Esophagus muscularis mucosa (tissue), 4 donors: ENCODE measurements at regions not wholly inside any gene's neighbourhood (a gene's known extent, or its start where the extent isn't known, plus 50 kb on each side); places are given as distances from the start of the nearest gene placed in this dataset.

Source experiments
- DNase-seq: peaks from one replicate; pipeline ENCODE4 v3.0.0-alpha.2; 2017; ENCODE audit errors: extremely low spot score
- H3K27ac ChIP-seq, 4 donors: fragments of 200-600 bp; sonication (generic); replicated peaks in 1 of 4; 1 replicate in 3 of 4; 2 replicates in 1 of 4; pipeline ENCODE4 v1.5.1; 2016 to 2019; ENCODE audit warnings: mild to moderate bottlenecking in 1 of 4
- H3K27me3 ChIP-seq, 4 donors: fragments of 200-600 bp; sonication (generic); one replicate each; pipeline versions ENCODE4 v1.5.1 to v1.6.0; 2016 to 2019
- H3K36me3 ChIP-seq, 4 donors: fragments of 200-600 bp; sonication (generic); one replicate each; pipeline ENCODE4 v1.5.1; 2016 to 2019
- H3K4me1 ChIP-seq, 4 donors: fragments of 200-600 bp; sonication (generic); one replicate each; pipeline ENCODE4 v1.5.1; 2016 to 2019
- H3K4me3 ChIP-seq, 4 donors: fragments of 200-600 bp; sonication (generic); 1 replicate in 2 of 4; 2 replicates in 2 of 4; pipeline ENCODE4 v1.5.1; 2016 to 2019; ENCODE audit warnings: mild to moderate bottlenecking in 4 of 4, moderate library complexity in 1 of 4
- H3K9me3 ChIP-seq, 4 donors: fragments of 200-600 bp; sonication (generic); 1 replicate in 3 of 4; 2 replicates in 1 of 4; pipeline ENCODE4 v1.5.1; 2016 to 2019
- CTCF ChIP-seq, 3 experiments: fragments of 200-600 bp in 2 of 3; fragments of 450-650 bp in 1 of 3; sonication (generic) in 2 of 3; IDR thresholded peaks; one replicate each; pipeline ENCODE4 v1.5.1; 2017 to 2019; ENCODE audit warnings: antibody characterized with exemption in 3 of 3, mild to moderate bottlenecking in 2 of 3, moderate library complexity in 1 of 3
- EP300 ChIP-seq: sonication (generic); formaldehyde crosslinking; IDR thresholded peaks from one replicate; pipeline ENCODE4 v1.6.1; 2017; ENCODE audit warnings: antibody characterized with exemption
- POLR2A ChIP-seq: fragments of 450-650 bp; IDR thresholded peaks from one replicate; pipeline ENCODE4 v1.6.1; 2017; ENCODE audit warnings: antibody characterized with exemption, moderate library complexity, mild to moderate bottlenecking, low read depth
- POLR2AphosphoS5 ChIP-seq, 2 donors: sonication (generic); formaldehyde crosslinking; IDR thresholded peaks; one replicate each; pipeline ENCODE4 v1.6.1; 2017; ENCODE audit warnings: antibody characterized with exemption in 2 of 2
- WGBS: methylation state at CpG from one replicate; pipeline ENCODE4 v1.1.5; 2018; 5-methylcytosine and 5-hydroxymethylcytosine counted together
- intact Hi-C: fragments of 100-400 bp; cut with DNase I; formaldehyde crosslinking; loops from one replicate; pipeline ENCODE4 v1.15.1; 2023

GRCh38 chr15:68506071-68506470 lies 72.7 kb upstream of the CORO2B start:
- no peak overlapping the region for H3K4me3 ChIP-seq
- TF ChIP-seq POLR2AphosphoS5 (IDR thresholded peaks at IDR 0.05) (no peak), POLR2A (no peak), EP300 (no peak), CTCF (IDR thresholded peaks at IDR 0.05) (no peak)
- peaks cover 0 to 5% (median 0%) of the 10 kb centered on the region in 4 donors for H3K4me1 ChIP-seq
- H3K27me3 ChIP-seq = peaks cover 0 to 16% (median 0%) of the 10 kb centered on the region in 4 donors
- intact Hi-C loops = no loop called here
- no peaks in the 10 kb centered on the region for H3K9me3 ChIP-seq
- H3K36me3 ChIP-seq = no peaks in the 10 kb centered on the region
- DNase-seq = no peak
- H3K27ac ChIP-seq = no peak overlapping the region
- WGBS = 100% methylated on average over 2 of the region's 2 CpGs

- Histone ChIP-seq H3K27ac (no peak overlapping the region), H3K36me3 (no peaks in the 10 kb centered on the region), H3K9me3 (no peaks in the 10 kb centered on the region), H3K4me3 (no peak overlapping the region), H3K27me3 (peaks cover 0 to 16% (median 0%) of the 10 kb centered on the region in 4 donors), H3K4me1 (peaks cover 0 to 7% (median 0%) of the 10 kb centered on the region in 4 donors)
- no peak for TF ChIP-seq POLR2AphosphoS5 (IDR thresholded peaks at IDR 0.05)
- TF ChIP-seq EP300 = no peak
- no peak for TF ChIP-seq POLR2A
- TF ChIP-seq CTCF (IDR thresholded peaks at IDR 0.05) = no peak
- intact Hi-C loops = no loop called here
- DNase-seq = no peak
- WGBS = 100% methylated on average over 2 of the region's 2 CpGs
Observed at GRCh38 chr15:68507447-68507846, 71.3 kb upstream of the CORO2B start.

- H3K27me3 ChIP-seq = peaks cover 0 to 11% (median 0%) of the 10 kb centered on the region in 4 donors
- DNase-seq = no peak
- 92% methylated on average over 6 of the region's 12 CpGs for WGBS
- intact Hi-C loops = no loop called here
- TF ChIP-seq POLR2A (no peak), POLR2AphosphoS5 (IDR thresholded peaks at IDR 0.05) (no peak)
- no peaks in the 10 kb centered on the region for H3K36me3 ChIP-seq
- no peak overlapping the region for H3K27ac ChIP-seq
- peaks cover 0 to 7% (median 0%) of the 10 kb centered on the region in 4 donors for H3K4me1 ChIP-seq
- peaks cover 0 to 4% (median 0%) of the 10 kb centered on the region in 4 donors for H3K9me3 ChIP-seq
- H3K4me3 ChIP-seq = no peak overlapping the region
Observed at GRCh38 chr15:68508485-68509189, 70.2 kb upstream of the CORO2B start.

GRCh38 chr15:68510558-68510957 lies 68.2 kb upstream of the CORO2B start:
- Histone ChIP-seq H3K4me3 (no peak overlapping the region), H3K4me1 (peaks cover 0 to 7% (median 0%) of the 10 kb centered on the region in 4 donors), H3K36me3 (no peaks in the 10 kb centered on the region), H3K27me3 (peaks cover 0 to 7% (median 0%) of the 10 kb centered on the region in 4 donors), H3K9me3 (peaks cover 0 to 7% (median 0%) of the 10 kb centered on the region in 4 donors), H3K27ac (no peak overlapping the region)
- intact Hi-C loops = no loop called here
- no peak for DNase-seq
- TF ChIP-seq POLR2A (no peak), POLR2AphosphoS5 (IDR thresholded peaks at IDR 0.05) (no peak), CTCF (IDR thresholded peaks at IDR 0.05) (no peak), EP300 (no peak)
- 83% methylated on average over 2 of the region's 2 CpGs for WGBS

GRCh38 chr15:68511073-68511991 lies 67.5 kb upstream of the CORO2B start:
- Histone ChIP-seq H3K4me1 (peaks cover 0 to 9% (median 1%) of the 10 kb centered on the region in 4 donors), H3K4me3 (no peak overlapping the region), H3K9me3 (peaks cover 0 to 7% (median 0%) of the 10 kb centered on the region in 4 donors), H3K27me3 (no peaks in the 10 kb centered on the region), H3K27ac (no peak overlapping the region), H3K36me3 (no peaks in the 10 kb centered on the region)
- intact Hi-C loops = no loop called here
- 79% methylated on average over 12 of the region's 12 CpGs for WGBS
- peak; percentile 90 for DNase-seq
- no peak for TF ChIP-seq POLR2A
- no peak for TF ChIP-seq CTCF (IDR thresholded peaks at IDR 0.05)
- no peak for TF ChIP-seq EP300
- TF ChIP-seq POLR2AphosphoS5 (IDR thresholded peaks at IDR 0.05) = no peak
